ENCODE measurements at regions not wholly inside any gene's neighbourhood (a gene's known extent, or its start where the extent isn't known, plus 50 kb on each side); places are given as distances from the start of the nearest gene placed in this dataset.

GRCh38 chr7:47689558-47689957 is 107.6 kb upstream of the TNS3 start:
- Histone ChIP-seq H3K4me3 (ENCODE audit: low read depth, low read length) (no peak overlapping the region), H3K27me3 (no peaks in the 10 kb centered on the region), H3K36me3 (no peaks in the 10 kb centered on the region), H3K9me3 (no peaks in the 10 kb centered on the region), H3K4me1 (no peaks in the 10 kb centered on the region)
- no peak for TF ChIP-seq CTCF (IDR thresholded peaks at IDR 0.05; ENCODE audit: low read depth, low read length)
- no peak for DNase-seq

GRCh38 chr7:47688311-47689100 is 106.6 kb upstream of the TNS3 start:
- H3K4me3 ChIP-seq (ENCODE audit: low read depth, low read length): no peak overlapping the region
- no peak for DNase-seq
- no peaks in the 10 kb centered on the region for H3K27me3 ChIP-seq
- H3K9me3 ChIP-seq: no peaks in the 10 kb centered on the region
- H3K36me3 ChIP-seq: no peaks in the 10 kb centered on the region
- no peaks in the 10 kb centered on the region for H3K4me1 ChIP-seq
- TF ChIP-seq CTCF (IDR thresholded peaks at IDR 0.05; ENCODE audit: low read depth, low read length): no peak

- no peaks in the 10 kb centered on the region for H3K9me3 ChIP-seq
- no peak for TF ChIP-seq CTCF (IDR thresholded peaks at IDR 0.05; ENCODE audit: low read depth, low read length)
- no peaks in the 10 kb centered on the region for H3K4me1 ChIP-seq
- H3K36me3 ChIP-seq: no peaks in the 10 kb centered on the region
- no peaks in the 10 kb centered on the region for H3K27me3 ChIP-seq
- H3K4me3 ChIP-seq (ENCODE audit: low read depth, low read length): no peak overlapping the region
- DNase-seq: no peak
Observed at GRCh38 chr7:47685712-47686376, 103.9 kb upstream of the TNS3 start.

GRCh38 chr7:47685151-47685550 is 103.2 kb upstream of the TNS3 start:
- H3K36me3 ChIP-seq: no peaks in the 10 kb centered on the region
- H3K9me3 ChIP-seq: no peaks in the 10 kb centered on the region
- H3K4me3 ChIP-seq (ENCODE audit: low read depth, low read length): no peak overlapping the region
- DNase-seq: no peak
- no peaks in the 10 kb centered on the region for H3K4me1 ChIP-seq
- TF ChIP-seq CTCF (IDR thresholded peaks at IDR 0.05; ENCODE audit: low read depth, low read length): no peak
- H3K27me3 ChIP-seq: no peaks in the 10 kb centered on the region

- no peaks in the 10 kb centered on the region for H3K27me3 ChIP-seq
- no peak overlapping the region for H3K4me3 ChIP-seq (ENCODE audit: low read depth, low read length)
- no peak for TF ChIP-seq CTCF (IDR thresholded peaks at IDR 0.05; ENCODE audit: low read depth, low read length)
- no peaks in the 10 kb centered on the region for H3K9me3 ChIP-seq
- no peaks in the 10 kb centered on the region for H3K36me3 ChIP-seq
- no peaks in the 10 kb centered on the region for H3K4me1 ChIP-seq
- DNase-seq: no peak
Observed at GRCh38 chr7:47684728-47685127, 102.8 kb upstream of the TNS3 start.

GRCh38 chr7:47683485-47683898 is 101.6 kb upstream of the TNS3 start:
- Histone ChIP-seq H3K4me3 (ENCODE audit: low read depth, low read length) (no peak overlapping the region), H3K27me3 (no peaks in the 10 kb centered on the region), H3K36me3 (no peaks in the 10 kb centered on the region), H3K9me3 (no peaks in the 10 kb centered on the region), H3K4me1 (no peaks in the 10 kb centered on the region)
- TF ChIP-seq CTCF (IDR thresholded peaks at IDR 0.05; ENCODE audit: low read depth, low read length): no peak
- DNase-seq: no peak

Data from BE2C (cell line).